SK-N-SH (cell line): ENCODE measurements at regions not wholly inside any gene's neighbourhood (a gene's known extent, or its start where the extent isn't known, plus 50 kb on each side); places are given as distances from the start of the nearest gene placed in this dataset.
"Not testable (repeated sequence)": the region's sequence is repeated elsewhere in the genome, so short reads cannot be mapped to it uniquely, and the experiment has no call there.

Experiments
- CTCF ChIA-PET: fragments of 300-600, 350-600 bp; formaldehyde crosslinking; extraction: SDS; loops from one replicate; lab custom pipeline; 2021; lab: Yijun Ruan, JAX
- POLR2A ChIA-PET: fragments of 350-600 bp; sonication (Branson Sonifier 250); formaldehyde crosslinking; extraction: SDS; loops from one replicate; lab custom pipeline; 2020; ENCODE audit warnings: antibody characterized with exemption, inconsistent platforms; lab: Yijun Ruan, JAX
- DNase-seq: peaks from one replicate; pipeline ENCODE4 v3.0.0; 2012
- H2AFZ ChIP-seq: fragments of 200-600 bp; sonication (generic); 2 replicates; pipeline ENCODE4 v1.8.1; 2016; ENCODE audit warnings: antibody characterized with exemption, mild to moderate bottlenecking, low read depth
- H3F3A ChIP-seq: fragments of 200-600 bp; sonication (generic); replicated peaks from 2 replicates; pipeline ENCODE3; 2016; ENCODE audit warnings: antibody characterized with exemption, mild to moderate bottlenecking; ENCODE audit not compliant: insufficient read depth
- H3K27ac ChIP-seq, 2 experiments: fragments of 200-500 bp in 1 of 2; fragments of 200-600 bp in 1 of 2; sonication (Bioruptor generic) in 1 of 2; sonication (generic), shearing (Covaris generic) in 1 of 2; 2 replicates each; pipeline versions ENCODE4 v1.5.1 to v1.6.1; 2014 to 2016; ENCODE audit warnings: low read depth in 2 of 2, inconsistent platforms in 1 of 2, low read length in 1 of 2, mild to moderate bottlenecking in 1 of 2, mixed read lengths in 1 of 2
- H3K27me3 ChIP-seq: fragments of 200-600 bp; sonication (generic), shearing (Covaris generic); 2 replicates; pipeline ENCODE4 v1.6.1; 2016; ENCODE audit warnings: mixed run types; ENCODE audit not compliant: insufficient read depth
- H3K36me3 ChIP-seq, 2 experiments: fragments of 200-500 bp in 1 of 2; fragments of 200-600 bp in 1 of 2; sonication (Bioruptor generic) in 1 of 2; sonication (generic) in 1 of 2; replicated peaks in 1 of 2; 2 replicates each; pipeline versions ENCODE3 to v1.5.1; 2014 to 2016; ENCODE audit warnings: low read length in 1 of 2, mild to moderate bottlenecking in 1 of 2; ENCODE audit not compliant: insufficient read depth in 2 of 2, control insufficient read depth in 1 of 2
- H3K4me1 ChIP-seq, 2 experiments: fragments of 200-500 bp in 1 of 2; fragments of 200-600 bp in 1 of 2; sonication (Bioruptor generic) in 1 of 2; sonication (generic), shearing (Covaris generic) in 1 of 2; 2 replicates each; pipeline versions ENCODE4 v1.5.1 to v1.6.1; 2014 to 2016; ENCODE audit warnings: low read depth in 1 of 2, low read length in 1 of 2, mixed run types in 1 of 2; ENCODE audit not compliant: insufficient read depth in 2 of 2, control insufficient read depth in 1 of 2
- H3K4me2 ChIP-seq: fragments of 200-600 bp; sonication (generic), shearing (Covaris generic); 2 replicates; pipeline ENCODE4 v1.6.1; 2017; ENCODE audit warnings: mixed run types
- H3K4me3 ChIP-seq, 2 experiments: fragments of 200-500 bp in 1 of 2; fragments of 200-600 bp in 1 of 2; sonication (Bioruptor generic) in 1 of 2; sonication (generic), shearing (Covaris generic) in 1 of 2; 2 replicates each; pipeline versions ENCODE4 v1.5.1 to v1.8.1; 2014 to 2016; ENCODE audit warnings: low read depth in 2 of 2, inconsistent platforms in 1 of 2, low read length in 1 of 2, mild to moderate bottlenecking in 1 of 2, mixed read lengths in 1 of 2, moderate library complexity in 1 of 2
- H3K79me2 ChIP-seq: fragments of 200-600 bp; sonication (generic); 2 replicates; pipeline ENCODE4 v1.8.1; 2017; ENCODE audit warnings: mild to moderate bottlenecking; ENCODE audit not compliant: insufficient read depth
- H3K9ac ChIP-seq: fragments of 200-600 bp; sonication (generic); 2 replicates; pipeline ENCODE4 v1.6.1; 2017; ENCODE audit warnings: mixed run types
- H3K9me2 ChIP-seq: fragments of 200-600 bp; sonication (generic); 2 replicates; pipeline ENCODE4 v1.6.1; 2017; ENCODE audit warnings: mixed run types
- H3K9me3 ChIP-seq: fragments of 200-600 bp; sonication (generic); 2 replicates; pipeline ENCODE4 v1.6.1; 2017; ENCODE audit warnings: mixed run types, mild to moderate bottlenecking, moderate library complexity
- H4K20me1 ChIP-seq: fragments of 200-600 bp; sonication (generic); 2 replicates; pipeline ENCODE4 v1.6.1; 2017; ENCODE audit warnings: mild to moderate bottlenecking, mixed run types; ENCODE audit not compliant: insufficient read depth
- EZH2phosphoT487 ChIP-seq: fragments of 200-600 bp; sonication (generic); IDR thresholded peaks from 2 replicates; pipeline ENCODE4 v1.6.1; 2017; ENCODE audit warnings: low read depth, mixed run types, mild to moderate bottlenecking, antibody characterized with exemption, moderate library complexity, borderline replicate concordance
- FOXM1 ChIP-seq: IDR thresholded peaks from 2 replicates; pipeline ENCODE4 v1.4.0; 2012; ENCODE audit warnings: low read depth, mild to moderate bottlenecking
- GABPA ChIP-seq: IDR thresholded peaks from 2 replicates; pipeline ENCODE4 v1.4.0; 2012; ENCODE audit warnings: low read depth, mild to moderate bottlenecking
- NFIC ChIP-seq: IDR thresholded peaks from 2 replicates; pipeline ENCODE4 v1.4.0; 2012; ENCODE audit warnings: borderline replicate concordance
- RCOR1 ChIP-seq: fragments of 150-350 bp; IDR thresholded peaks from 2 replicates; pipeline ENCODE4 v1.6.1; 2017; ENCODE audit warnings: antibody characterized with exemption, low read length
- RFX5 ChIP-seq: IDR thresholded peaks from 2 replicates; pipeline ENCODE4 v1.6.1; 2012; ENCODE audit warnings: mild to moderate bottlenecking, improper control_type of control experiment, low read length
- WGBS: methylation state at CpG from one replicate; pipeline ENCODE4 v1.1.6; 2017; ENCODE audit warnings: low lambda C conversion rate; 5-methylcytosine and 5-hydroxymethylcytosine counted together

DNA sequence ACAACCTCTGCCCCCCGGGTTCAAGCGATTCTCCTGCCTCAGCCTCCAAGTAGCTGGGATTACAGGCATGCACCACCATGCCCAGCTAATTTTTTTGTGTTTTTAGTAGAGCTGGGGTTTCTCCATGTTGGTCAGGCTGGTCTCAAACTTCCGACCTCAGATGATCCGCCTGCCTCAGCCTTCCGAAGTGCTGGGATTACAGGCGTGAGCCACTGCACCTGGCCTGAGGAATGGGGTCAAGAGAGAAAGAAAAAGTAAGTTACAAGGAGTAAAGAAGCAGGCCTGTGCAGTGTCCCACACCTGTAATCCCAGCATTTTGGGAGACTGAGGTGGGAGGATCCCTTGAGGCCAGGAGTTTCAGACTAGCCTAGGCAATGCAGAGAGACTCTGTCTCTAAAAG, 68.5 kb upstream of the LRPPRC start:
- H3K4me1 ChIP-seq, H3K27ac ChIP-seq, H2AFZ ChIP-seq, H3K9ac ChIP-seq, H3K27me3 ChIP-seq, H3K4me2 ChIP-seq, H4K20me1 ChIP-seq, POLR2A ChIA-PET, H3F3A ChIP-seq, H3K4me3 ChIP-seq, DNase-seq, H3K79me2 ChIP-seq, H3K9me2 ChIP-seq, H3K9me3 ChIP-seq, H3K36me3 ChIP-seq: not testable (repeated sequence)
- CTCF ChIA-PET = interaction anchor here (1.0 to 3.0 kb wide), 3 partner anchors 11 to 1430 kb away, joined by 3 to 13 read pairs (median 7); no protein-coding TSS in a partner anchor
- WGBS = 77% methylated on average over 6 of the region's 6 CpGs

DNA sequence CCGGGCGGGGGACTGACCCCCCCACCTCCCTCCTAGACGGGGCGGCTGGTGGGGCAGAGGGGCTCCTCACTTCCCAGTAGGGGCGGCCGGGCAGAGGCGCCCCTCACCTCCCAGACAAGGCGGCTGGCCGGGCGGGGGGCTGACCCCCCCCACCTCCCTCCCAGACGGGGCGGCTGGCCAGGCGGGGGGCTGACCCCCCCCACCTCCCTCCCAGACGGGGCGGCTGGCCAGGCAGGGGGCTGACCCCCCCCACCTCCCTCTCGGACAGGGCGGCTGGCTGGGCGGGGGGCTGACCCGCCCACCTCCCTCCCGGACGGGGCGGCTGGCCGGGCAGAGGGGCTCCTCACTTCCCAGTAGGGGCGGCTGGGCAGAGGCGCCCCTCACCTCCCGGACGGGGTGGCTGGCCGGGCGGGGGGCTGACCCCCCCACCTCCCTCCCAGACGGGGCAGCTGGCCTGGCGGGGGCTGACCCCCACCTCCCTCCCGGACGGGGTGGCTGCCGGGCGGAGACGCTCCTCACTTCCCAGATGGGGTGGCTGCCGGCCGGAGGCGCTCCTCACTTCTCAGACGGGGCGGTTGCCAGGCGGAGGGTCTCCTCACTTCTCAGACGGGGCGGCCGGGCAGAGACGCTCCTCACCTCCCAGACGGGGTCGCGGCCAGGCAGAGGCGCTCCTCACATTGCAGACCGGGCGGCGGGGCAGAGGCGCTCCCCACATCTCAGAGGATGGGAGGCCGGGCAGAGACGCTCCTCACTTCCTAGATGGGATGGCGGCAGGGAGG, 71.4 kb upstream of the LRPPRC start:
- H3K27me3 ChIP-seq, H3F3A ChIP-seq, H3K4me2 ChIP-seq, POLR2A ChIA-PET, H3K9ac ChIP-seq, DNase-seq, H3K79me2 ChIP-seq, H3K36me3 ChIP-seq, H3K9me2 ChIP-seq, CTCF ChIA-PET, H4K20me1 ChIP-seq, H3K27ac ChIP-seq, H3K4me1 ChIP-seq, H2AFZ ChIP-seq, H3K4me3 ChIP-seq, H3K9me3 ChIP-seq: not testable (repeated sequence)
- WGBS = 89% methylated on average over 9 of the region's 57 CpGs

DNA sequence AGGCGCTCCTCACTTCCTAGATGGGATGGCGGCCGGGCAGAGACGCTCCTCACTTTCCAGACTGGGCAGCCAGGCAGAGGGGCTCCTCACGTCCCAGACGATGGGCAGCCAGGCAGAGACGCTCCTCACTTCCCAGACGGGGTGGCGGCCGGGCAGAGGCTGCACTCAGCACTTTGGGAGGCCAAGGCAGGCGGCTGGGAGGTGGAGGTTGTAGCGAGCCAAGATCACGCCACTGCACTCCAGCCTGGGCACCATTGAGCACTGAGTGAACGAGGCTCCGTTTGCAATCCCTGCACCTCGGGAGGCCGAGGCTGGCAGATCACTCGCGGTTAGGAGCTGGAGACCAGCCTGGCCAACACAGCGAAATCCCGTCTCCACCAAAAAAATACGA, 72.0 kb upstream of the LRPPRC start:
- WGBS = 87% methylated on average over 11 of the region's 22 CpGs
- H3K79me2 ChIP-seq, H3K9me2 ChIP-seq, CTCF ChIA-PET, H3K4me1 ChIP-seq, H2AFZ ChIP-seq, H3K9me3 ChIP-seq, H3K27me3 ChIP-seq, DNase-seq, POLR2A ChIA-PET, H3K4me3 ChIP-seq, H3F3A ChIP-seq, H3K4me2 ChIP-seq, H4K20me1 ChIP-seq, H3K9ac ChIP-seq, H3K36me3 ChIP-seq, H3K27ac ChIP-seq: not testable (repeated sequence)

DNA sequence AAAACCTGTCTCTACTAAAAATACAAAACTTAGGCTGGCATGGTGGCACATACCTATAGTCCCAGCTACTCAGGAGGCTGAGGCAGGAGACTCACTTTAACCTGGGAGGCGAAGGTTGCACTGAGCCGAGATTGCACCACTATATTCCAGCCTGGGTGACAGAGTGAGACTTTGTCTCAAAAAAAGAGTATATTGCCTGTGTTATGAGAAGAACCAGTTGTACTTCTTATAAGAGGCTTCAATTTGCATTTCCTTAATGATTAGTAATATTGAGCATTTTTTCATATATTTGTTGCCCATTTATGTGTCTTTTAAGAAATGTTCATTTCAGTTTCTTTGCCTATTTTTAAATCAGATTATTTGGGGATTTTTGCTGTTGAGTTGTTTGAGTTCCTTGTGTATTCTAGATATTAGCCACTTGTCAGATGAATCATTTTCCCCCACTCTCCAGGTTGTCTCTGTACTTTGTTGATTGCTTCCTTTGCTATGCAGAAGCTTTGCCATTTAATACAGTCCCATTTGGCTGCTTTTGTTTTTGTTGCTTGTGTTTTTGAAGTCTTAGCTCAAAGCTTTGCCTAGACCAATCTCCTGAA, 75.8 kb upstream of the LRPPRC start:
- ChIA-PET POLR2A (no interaction called here), CTCF (interaction anchor here (1.0 to 4.6 kb wide), 3 partner anchors 15 to 899 kb away, joined by 3 to 19 read pairs (median 14); no protein-coding TSS in a partner anchor)
- Histone ChIP-seq H3K4me1 (no peaks in the 10 kb centered on the region; a peak in 1 of 4 replicates), H3K27me3 (no peaks in the 10 kb centered on the region; the same call in 1 of the 2 replicates), H3K9me3 (no peaks in the 10 kb centered on the region), H3K36me3 (no peaks in the 10 kb centered on the region), H3K9me2 (no peaks in the 10 kb centered on the region), H3K9ac (no peak overlapping the region), H4K20me1 (no peaks in the 10 kb centered on the region), H3K4me2 (no peak overlapping the region), H3K4me3 (no peak overlapping the region), H3K27ac (no peak overlapping the region)
- no peak for DNase-seq
- WGBS = 70% methylated on average over 2 of the region's 2 CpGs
- TF ChIP-seq RCOR1 (no peak), EZH2phosphoT487 (no peak), RFX5 (no peak), FOXM1 (no peak), GABPA (no peak), NFIC (no peak)
- TF ChIP-seq, all 33 proteins: peak for 0
- Histone ChIP-seq H3F3A (no peaks in the 10 kb centered on the region), H2AFZ (no peak overlapping the region), H3K79me2 (no peaks in the 10 kb centered on the region)

DNA sequence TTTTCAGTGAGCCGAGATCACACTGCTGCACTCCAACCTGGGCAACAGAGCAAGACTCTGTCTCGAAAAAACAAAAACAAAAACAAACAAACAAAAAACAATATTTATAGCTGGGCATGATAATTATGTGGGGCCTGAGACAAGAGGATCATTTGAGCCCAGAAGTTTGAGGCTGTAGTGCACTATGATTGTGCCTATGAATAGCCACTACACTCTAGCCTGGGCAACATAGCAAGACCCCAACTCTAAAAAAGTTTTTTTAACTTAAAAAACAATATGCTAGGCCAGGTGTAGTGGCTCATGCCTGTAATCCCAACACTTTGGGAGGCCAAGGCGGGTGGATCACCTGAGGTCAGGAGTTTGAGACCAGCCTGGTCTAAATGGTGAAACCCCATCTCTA, 77.9 kb upstream of the LRPPRC start:
- H3K9me2 ChIP-seq, POLR2A ChIA-PET, H3K27ac ChIP-seq, H3K36me3 ChIP-seq, H3K4me1 ChIP-seq, H3K9ac ChIP-seq, H3K79me2 ChIP-seq, H3K9me3 ChIP-seq, DNase-seq, H2AFZ ChIP-seq, H3F3A ChIP-seq, H4K20me1 ChIP-seq, H3K4me3 ChIP-seq, H3K27me3 ChIP-seq, H3K4me2 ChIP-seq: not testable (repeated sequence)
- CTCF ChIA-PET = interaction anchor here (1.1 to 4.6 kb wide), 5 partner anchors 13 to 319 kb away, joined by 3 to 19 read pairs (median 7); no protein-coding TSS in a partner anchor
- WGBS = 72% methylated on average over 3 of the region's 3 CpGs
